ENCODE measurements at regions not wholly inside any gene's neighbourhood (a gene's known extent, or its start where the extent isn't known, plus 50 kb on each side); places are given as distances from the start of the nearest gene placed in this dataset.

GRCh38 chr1:5430911-5431697 is 561.1 kb downstream of the NPHP4 start:
- H3K9me3 ChIP-seq (ENCODE audit: control insufficient read depth in 4 of 4, low read length in 3 of 4) = no peaks in the 10 kb centered on the region
- no peak overlapping the region for H3K4me3 ChIP-seq (ENCODE audit: low read depth in 1 of 3, low read length in 3 of 3)
- H3K4me1 ChIP-seq (ENCODE audit: control insufficient read depth in 4 of 4, insufficient read depth in 4 of 4, low read length in 3 of 4) = peaks cover 0 to 2% (median 0%) of the 10 kb centered on the region in 4 donors
- no peaks in the 10 kb centered on the region for H3K27me3 ChIP-seq (ENCODE audit: control insufficient read depth in 4 of 4, insufficient read depth in 4 of 4, low read length in 3 of 4)
- no peaks in the 10 kb centered on the region for H3K36me3 ChIP-seq (ENCODE audit: control insufficient read depth in 4 of 4, insufficient read depth in 3 of 4, low read depth in 1 of 4, low read length in 3 of 4)
- H3K9ac ChIP-seq (ENCODE audit: low read depth in 1 of 2, low read length in 2 of 2) = no peak overlapping the region
- TF ChIP-seq RXRA (IDR thresholded peaks at IDR 0.05) = peak; percentile 18 to 28
- peak; percentile 47 to 49 for TF ChIP-seq HNF4A (conservative IDR thresholded peaks at IDR 0.05)
- TF ChIP-seq TAF1 (conservative IDR thresholded peaks at IDR 0.05) = no peak
- TF ChIP-seq FOXA2 (IDR thresholded peaks at IDR 0.05) = peak; percentile 57
- DNase-seq (ENCODE audit: low spot score) = no peak
- WGBS = 57% methylated on average over 15 of the region's 15 CpGs
- H3K27ac ChIP-seq (ENCODE audit: low read depth in 1 of 2, low read length in 2 of 2) = no peak overlapping the region

GRCh38 chr1:5430136-5430535 is 562.1 kb downstream of the NPHP4 start:
- H3K4me1 ChIP-seq (ENCODE audit: control insufficient read depth in 4 of 4, insufficient read depth in 4 of 4, low read length in 3 of 4) = peaks cover 0 to 2% (median 0%) of the 10 kb centered on the region in 4 donors
- 86% methylated on average over 4 of the region's 4 CpGs for WGBS
- no peak overlapping the region for H3K4me3 ChIP-seq (ENCODE audit: low read depth in 1 of 3, low read length in 3 of 3)
- no peaks in the 10 kb centered on the region for H3K27me3 ChIP-seq (ENCODE audit: control insufficient read depth in 4 of 4, insufficient read depth in 4 of 4, low read length in 3 of 4)
- no peak for DNase-seq (ENCODE audit: low spot score)
- H3K9me3 ChIP-seq (ENCODE audit: control insufficient read depth in 4 of 4, low read length in 3 of 4) = no peaks in the 10 kb centered on the region
- no peak overlapping the region for H3K27ac ChIP-seq (ENCODE audit: low read depth in 1 of 2, low read length in 2 of 2)
- no peak overlapping the region for H3K9ac ChIP-seq (ENCODE audit: low read depth in 1 of 2, low read length in 2 of 2)
- no peaks in the 10 kb centered on the region for H3K36me3 ChIP-seq (ENCODE audit: control insufficient read depth in 4 of 4, insufficient read depth in 3 of 4, low read depth in 1 of 4, low read length in 3 of 4)
- TF ChIP-seq JUND (IDR thresholded peaks at IDR 0.05) (no peak), HNF4A (conservative IDR thresholded peaks at IDR 0.05) (no peak), HNF4G (IDR thresholded peaks at IDR 0.05) (no peak), FOXA2 (IDR thresholded peaks at IDR 0.05) (no peak)
- TF ChIP-seq, protein P1, sequence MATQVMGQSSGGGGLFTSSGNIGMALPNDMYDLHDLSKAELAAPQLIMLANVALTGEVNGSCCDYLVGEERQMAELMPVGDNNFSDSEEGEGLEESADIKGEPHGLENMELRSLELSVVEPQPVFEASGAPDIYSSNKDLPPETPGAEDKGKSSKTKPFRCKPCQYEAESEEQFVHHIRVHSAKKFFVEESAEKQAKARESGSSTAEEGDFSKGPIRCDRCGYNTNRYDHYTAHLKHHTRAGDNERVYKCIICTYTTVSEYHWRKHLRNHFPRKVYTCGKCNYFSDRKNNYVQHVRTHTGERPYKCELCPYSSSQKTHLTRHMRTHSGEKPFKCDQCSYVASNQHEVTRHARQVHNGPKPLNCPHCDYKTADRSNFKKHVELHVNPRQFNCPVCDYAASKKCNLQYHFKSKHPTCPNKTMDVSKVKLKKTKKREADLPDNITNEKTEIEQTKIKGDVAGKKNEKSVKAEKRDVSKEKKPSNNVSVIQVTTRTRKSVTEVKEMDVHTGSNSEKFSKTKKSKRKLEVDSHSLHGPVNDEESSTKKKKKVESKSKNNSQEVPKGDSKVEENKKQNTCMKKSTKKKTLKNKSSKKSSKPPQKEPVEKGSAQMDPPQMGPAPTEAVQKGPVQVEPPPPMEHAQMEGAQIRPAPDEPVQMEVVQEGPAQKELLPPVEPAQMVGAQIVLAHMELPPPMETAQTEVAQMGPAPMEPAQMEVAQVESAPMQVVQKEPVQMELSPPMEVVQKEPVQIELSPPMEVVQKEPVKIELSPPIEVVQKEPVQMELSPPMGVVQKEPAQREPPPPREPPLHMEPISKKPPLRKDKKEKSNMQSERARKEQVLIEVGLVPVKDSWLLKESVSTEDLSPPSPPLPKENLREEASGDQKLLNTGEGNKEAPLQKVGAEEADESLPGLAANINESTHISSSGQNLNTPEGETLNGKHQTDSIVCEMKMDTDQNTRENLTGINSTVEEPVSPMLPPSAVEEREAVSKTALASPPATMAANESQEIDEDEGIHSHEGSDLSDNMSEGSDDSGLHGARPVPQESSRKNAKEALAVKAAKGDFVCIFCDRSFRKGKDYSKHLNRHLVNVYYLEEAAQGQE (IDR thresholded peaks at IDR 0.05) = no peak
- TF ChIP-seq, protein P2, sequence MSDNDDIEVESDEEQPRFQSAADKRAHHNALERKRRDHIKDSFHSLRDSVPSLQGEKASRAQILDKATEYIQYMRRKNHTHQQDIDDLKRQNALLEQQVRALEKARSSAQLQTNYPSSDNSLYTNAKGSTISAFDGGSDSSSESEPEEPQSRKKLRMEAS (IDR thresholded peaks at IDR 0.05) = no peak
- TF ChIP-seq, protein P3, sequence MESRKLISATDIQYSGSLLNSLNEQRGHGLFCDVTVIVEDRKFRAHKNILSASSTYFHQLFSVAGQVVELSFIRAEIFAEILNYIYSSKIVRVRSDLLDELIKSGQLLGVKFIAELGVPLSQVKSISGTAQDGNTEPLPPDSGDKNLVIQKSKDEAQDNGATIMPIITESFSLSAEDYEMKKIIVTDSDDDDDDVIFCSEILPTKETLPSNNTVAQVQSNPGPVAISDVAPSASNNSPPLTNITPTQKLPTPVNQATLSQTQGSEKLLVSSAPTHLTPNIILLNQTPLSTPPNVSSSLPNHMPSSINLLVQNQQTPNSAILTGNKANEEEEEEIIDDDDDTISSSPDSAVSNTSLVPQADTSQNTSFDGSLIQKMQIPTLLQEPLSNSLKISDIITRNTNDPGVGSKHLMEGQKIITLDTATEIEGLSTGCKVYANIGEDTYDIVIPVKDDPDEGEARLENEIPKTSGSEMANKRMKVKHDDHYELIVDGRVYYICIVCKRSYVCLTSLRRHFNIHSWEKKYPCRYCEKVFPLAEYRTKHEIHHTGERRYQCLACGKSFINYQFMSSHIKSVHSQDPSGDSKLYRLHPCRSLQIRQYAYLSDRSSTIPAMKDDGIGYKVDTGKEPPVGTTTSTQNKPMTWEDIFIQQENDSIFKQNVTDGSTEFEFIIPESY (IDR thresholded peaks at IDR 0.05) = no peak

- Histone ChIP-seq H3K4me3 (ENCODE audit: low read depth in 1 of 3, low read length in 3 of 3) (no peak overlapping the region), H3K9me3 (ENCODE audit: control insufficient read depth in 4 of 4, low read length in 3 of 4) (no peaks in the 10 kb centered on the region), H3K27me3 (ENCODE audit: control insufficient read depth in 4 of 4, insufficient read depth in 4 of 4, low read length in 3 of 4) (peaks cover 0 to 12% (median 0%) of the 10 kb centered on the region in 4 donors), H3K4me1 (ENCODE audit: control insufficient read depth in 4 of 4, insufficient read depth in 4 of 4, low read length in 3 of 4) (peaks cover 0 to 2% (median 0%) of the 10 kb centered on the region in 4 donors), H3K9ac (ENCODE audit: low read depth in 1 of 2, low read length in 2 of 2) (no peak overlapping the region), H3K36me3 (ENCODE audit: control insufficient read depth in 4 of 4, insufficient read depth in 3 of 4, low read depth in 1 of 4, low read length in 3 of 4) (no peaks in the 10 kb centered on the region), H3K27ac (ENCODE audit: low read depth in 1 of 2, low read length in 2 of 2) (no peak overlapping the region)
- TF ChIP-seq, protein P2 (IDR thresholded peaks at IDR 0.05) = no peak
- TF ChIP-seq HNF4A (conservative IDR thresholded peaks at IDR 0.05) (no peak), NR2F2 (IDR thresholded peaks at IDR 0.05) (no peak), JUND (IDR thresholded peaks at IDR 0.05) (no peak), YY1 (IDR thresholded peaks at IDR 0.05) (no peak), TAF1 (conservative IDR thresholded peaks at IDR 0.05) (no peak), EGR1 (IDR thresholded peaks at IDR 0.05; ENCODE audit: low read depth in 2 of 2) (no peak), GABPA (IDR thresholded peaks at IDR 0.05 in 1 of 2, conservative IDR thresholded peaks at IDR 0.05 in 1 of 2) (no peak), RXRA (IDR thresholded peaks at IDR 0.05) (no peak)
- TF ChIP-seq, protein P3 (IDR thresholded peaks at IDR 0.05) = no peak
- TF ChIP-seq, protein P4, sequence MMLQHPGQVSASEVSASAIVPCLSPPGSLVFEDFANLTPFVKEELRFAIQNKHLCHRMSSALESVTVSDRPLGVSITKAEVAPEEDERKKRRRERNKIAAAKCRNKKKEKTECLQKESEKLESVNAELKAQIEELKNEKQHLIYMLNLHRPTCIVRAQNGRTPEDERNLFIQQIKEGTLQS (IDR thresholded peaks at IDR 0.05) = no peak
- WGBS = 74% methylated on average over 7 of the region's 7 CpGs
- no peak for DNase-seq (ENCODE audit: low spot score)
These were observed 563.9 kb downstream of the NPHP4 start for GRCh38 chr1:5428351-5428750.
